GM21515 (cell line): ENCODE measurements at regions not wholly inside any gene's neighbourhood (a gene's known extent, or its start where the extent isn't known, plus 50 kb on each side); places are given as distances from the start of the nearest gene placed in this dataset.

ENCODE experiments used
- ATAC-seq: cut with Tn5 transposase; IDR thresholded peaks from one replicate; pipeline ENCODE4 v1.9.1; 2021; ENCODE audit not compliant: unreplicated experiment

GRCh38 chr1:87673748-87674147, 345.1 kb downstream of the LMO4 start:
- ATAC-seq = no peak

GRCh38 chr1:87674791-87675190, 346.1 kb downstream of the LMO4 start:
- ATAC-seq = no peak

- ATAC-seq = no peak
Measured at GRCh38 chr1:87678266-87678665, 349.6 kb downstream of the LMO4 start.

- no peak for ATAC-seq
Measured at GRCh38 chr1:87682565-87682964, 353.9 kb downstream of the LMO4 start.

GRCh38 chr1:87683196-87683956, 354.7 kb downstream of the LMO4 start:
- no peak for ATAC-seq

- ATAC-seq = no peak
Measured at GRCh38 chr1:87684194-87684593, 355.5 kb downstream of the LMO4 start.

- ATAC-seq = no peak
Measured at GRCh38 chr1:87684713-87685205, 356.1 kb downstream of the LMO4 start.

GRCh38 chr1:87685311-87686135, 356.8 kb downstream of the LMO4 start:
- no peak for ATAC-seq

- no peak for ATAC-seq
Measured at GRCh38 chr1:87686136-87686495, 357.4 kb downstream of the LMO4 start.

GRCh38 chr1:87686671-87687070, 358.0 kb downstream of the LMO4 start:
- no peak for ATAC-seq

GRCh38 chr1:87688136-87688535, 359.5 kb downstream of the LMO4 start:
- ATAC-seq = no peak

GRCh38 chr1:87689487-87689886, 360.8 kb downstream of the LMO4 start:
- no peak for ATAC-seq

GRCh38 chr1:87696483-87696882, 367.8 kb downstream of the LMO4 start:
- no peak for ATAC-seq

- ATAC-seq = no peak
Measured at GRCh38 chr1:87702455-87702854, 373.8 kb downstream of the LMO4 start.

- ATAC-seq = no peak
Measured at GRCh38 chr1:87705233-87705632, 376.6 kb downstream of the LMO4 start.

- ATAC-seq = no peak
Measured at GRCh38 chr1:87706203-87706602, 377.5 kb downstream of the LMO4 start.

- ATAC-seq = no peak
Measured at GRCh38 chr1:87706779-87707228, 378.1 kb downstream of the LMO4 start.

- no peak for ATAC-seq
Measured at GRCh38 chr1:87707411-87707810, 378.7 kb downstream of the LMO4 start.

- ATAC-seq = no peak
Measured at GRCh38 chr1:87712261-87713010, 383.8 kb downstream of the LMO4 start.

- no peak for ATAC-seq
Measured at GRCh38 chr1:87714278-87714677, 385.6 kb downstream of the LMO4 start.

GRCh38 chr1:87715052-87715451, 386.4 kb downstream of the LMO4 start:
- ATAC-seq = no peak
